ENCODE measurements at regions not wholly inside any gene's neighbourhood (a gene's known extent, or its start where the extent isn't known, plus 50 kb on each side); places are given as distances from the start of the nearest gene placed in this dataset.

DNA sequence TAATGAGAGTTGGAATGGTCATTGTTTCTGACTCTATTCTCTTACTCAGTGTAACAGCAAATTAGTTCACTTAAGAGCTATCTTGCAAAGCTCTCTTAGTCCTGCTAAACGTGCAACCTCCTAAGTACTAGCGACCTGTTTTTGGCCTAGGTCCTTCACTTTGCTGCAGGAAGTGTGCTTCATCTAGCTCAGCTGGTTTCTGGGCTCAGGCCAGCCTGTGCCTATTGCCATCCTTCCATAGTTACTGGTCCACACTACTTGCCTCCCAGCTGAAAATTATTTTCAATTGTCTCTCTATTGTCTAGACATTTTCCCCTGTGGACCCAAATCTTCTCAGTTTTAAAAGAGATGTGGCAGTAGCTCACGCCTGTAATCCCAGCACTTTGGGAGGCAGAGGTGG lies 561.3 kb downstream of the FGF9 start:
- Mint-ChIP-seq H3K36me3 (ENCODE audit: low read depth, unreplicated experiment) (no peaks in the 10 kb centered on the region), H3K4me1 (ENCODE audit: low read depth, unreplicated experiment) (peaks cover 5% of the 10 kb centered on the region), H3K4me3 (ENCODE audit: unreplicated experiment) (no peak overlapping the region), H3K27me3 (ENCODE audit: low read depth, unreplicated experiment) (no peaks in the 10 kb centered on the region), H3K9me3 (ENCODE audit: unreplicated experiment) (no peaks in the 10 kb centered on the region), H3K27ac (ENCODE audit: unreplicated experiment) (no peak overlapping the region)
- Histone ChIP-seq H4K20me1 (ENCODE audit: insufficient read depth, low read length) (no peaks in the 10 kb centered on the region), H3K4me2 (ENCODE audit: low read length) (no peak overlapping the region), H3K4me3 (ENCODE audit: insufficient read depth, low read depth, low read length) (no peak overlapping the region), H3K4me1 (ENCODE audit: insufficient read depth, low read length) (no peaks in the 10 kb centered on the region), H3K27me3 (ENCODE audit: insufficient read depth, low read length) (no peaks in the 10 kb centered on the region), H3K9me3 (ENCODE audit: insufficient read depth, low read depth, low read length) (no peaks in the 10 kb centered on the region), H3K79me2 (ENCODE audit: insufficient read depth, low read length) (no peaks in the 10 kb centered on the region), H3K36me3 (ENCODE audit: insufficient read depth, low read length) (no peaks in the 10 kb centered on the region), H2AFZ (ENCODE audit: low read depth, low read length) (no peak overlapping the region), H3K9ac (ENCODE audit: low read length) (no peak overlapping the region), H3K27ac (ENCODE audit: low read depth, low read length) (no peak overlapping the region)
- DNase-seq (ENCODE audit: low read depth) (no peak), FAIRE-seq (no peak)
- TF ChIP-seq, protein P1, sequence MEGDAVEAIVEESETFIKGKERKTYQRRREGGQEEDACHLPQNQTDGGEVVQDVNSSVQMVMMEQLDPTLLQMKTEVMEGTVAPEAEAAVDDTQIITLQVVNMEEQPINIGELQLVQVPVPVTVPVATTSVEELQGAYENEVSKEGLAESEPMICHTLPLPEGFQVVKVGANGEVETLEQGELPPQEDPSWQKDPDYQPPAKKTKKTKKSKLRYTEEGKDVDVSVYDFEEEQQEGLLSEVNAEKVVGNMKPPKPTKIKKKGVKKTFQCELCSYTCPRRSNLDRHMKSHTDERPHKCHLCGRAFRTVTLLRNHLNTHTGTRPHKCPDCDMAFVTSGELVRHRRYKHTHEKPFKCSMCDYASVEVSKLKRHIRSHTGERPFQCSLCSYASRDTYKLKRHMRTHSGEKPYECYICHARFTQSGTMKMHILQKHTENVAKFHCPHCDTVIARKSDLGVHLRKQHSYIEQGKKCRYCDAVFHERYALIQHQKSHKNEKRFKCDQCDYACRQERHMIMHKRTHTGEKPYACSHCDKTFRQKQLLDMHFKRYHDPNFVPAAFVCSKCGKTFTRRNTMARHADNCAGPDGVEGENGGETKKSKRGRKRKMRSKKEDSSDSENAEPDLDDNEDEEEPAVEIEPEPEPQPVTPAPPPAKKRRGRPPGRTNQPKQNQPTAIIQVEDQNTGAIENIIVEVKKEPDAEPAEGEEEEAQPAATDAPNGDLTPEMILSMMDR (IDR thresholded peaks at IDR 0.05; ENCODE audit: insufficient read depth, low read depth, low read length): no peak
- TF ChIP-seq EZH2 (IDR thresholded peaks at IDR 0.05; ENCODE audit: insufficient read depth, low read length): no peak

DNA sequence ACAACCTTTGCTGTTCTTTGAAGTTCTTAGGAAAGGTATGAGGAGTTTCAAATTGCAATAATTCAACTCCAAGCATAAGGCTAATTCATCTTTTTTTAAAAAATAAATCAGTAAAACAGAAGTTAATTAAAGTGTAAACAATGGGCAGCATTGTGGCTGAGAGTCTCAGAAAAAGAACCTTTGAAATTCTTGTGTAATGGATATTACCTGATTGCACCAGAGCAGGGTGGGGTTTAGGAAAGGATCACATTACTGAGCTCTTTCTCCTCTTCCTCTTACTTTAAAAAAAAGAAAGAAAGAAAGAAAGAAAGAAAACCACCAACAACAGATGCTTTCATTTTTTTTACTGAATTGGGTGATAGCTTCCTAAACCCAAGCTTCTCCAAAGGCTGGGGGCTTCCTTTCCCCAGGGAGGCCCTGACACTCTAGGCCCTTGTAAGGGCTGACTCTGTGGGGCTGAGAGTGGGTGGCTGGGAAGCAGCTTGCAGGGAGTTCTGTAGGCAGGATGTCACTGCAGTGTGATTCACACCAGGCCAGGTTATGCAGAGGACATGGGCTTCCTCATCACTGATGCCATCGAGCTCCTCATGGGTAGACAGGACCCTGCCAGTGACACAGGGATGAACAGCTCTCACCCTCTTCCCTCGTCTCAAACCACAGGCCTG lies 564.5 kb downstream of the FGF9 start:
- Mint-ChIP-seq H3K27me3 (ENCODE audit: low read depth, unreplicated experiment) (peaks cover 5% of the 10 kb centered on the region), H3K4me3 (ENCODE audit: unreplicated experiment) (no peak overlapping the region), H3K36me3 (ENCODE audit: low read depth, unreplicated experiment) (no peaks in the 10 kb centered on the region), H3K9me3 (ENCODE audit: unreplicated experiment) (no peaks in the 10 kb centered on the region), H3K4me1 (ENCODE audit: low read depth, unreplicated experiment) (peaks cover 5% of the 10 kb centered on the region), H3K27ac (ENCODE audit: unreplicated experiment) (no peak overlapping the region)
- H3K79me2 ChIP-seq (ENCODE audit: insufficient read depth, low read length): no peaks in the 10 kb centered on the region
- TF ChIP-seq, protein P1 (IDR thresholded peaks at IDR 0.05; ENCODE audit: insufficient read depth, low read depth, low read length): no peak
- TF ChIP-seq EZH2 (IDR thresholded peaks at IDR 0.05; ENCODE audit: insufficient read depth, low read length): no peak
- no peaks in the 10 kb centered on the region for H3K27me3 ChIP-seq (ENCODE audit: insufficient read depth, low read length)
- FAIRE-seq: no peak
- no peaks in the 10 kb centered on the region for H4K20me1 ChIP-seq (ENCODE audit: insufficient read depth, low read length)
- H3K36me3 ChIP-seq (ENCODE audit: insufficient read depth, low read length): no peaks in the 10 kb centered on the region
- H3K4me3 ChIP-seq (ENCODE audit: insufficient read depth, low read depth, low read length): no peak overlapping the region
- H3K9me3 ChIP-seq (ENCODE audit: insufficient read depth, low read depth, low read length): peaks cover 8% of the 10 kb centered on the region
- H2AFZ ChIP-seq (ENCODE audit: low read depth, low read length): no peak overlapping the region
- H3K4me2 ChIP-seq (ENCODE audit: low read length): no peak overlapping the region
- no peak for DNase-seq (ENCODE audit: low read depth)
- H3K9ac ChIP-seq (ENCODE audit: low read length): no peak overlapping the region
- no peak overlapping the region for H3K27ac ChIP-seq (ENCODE audit: low read depth, low read length)
- H3K4me1 ChIP-seq (ENCODE audit: insufficient read depth, low read length): no peaks in the 10 kb centered on the region

DNA sequence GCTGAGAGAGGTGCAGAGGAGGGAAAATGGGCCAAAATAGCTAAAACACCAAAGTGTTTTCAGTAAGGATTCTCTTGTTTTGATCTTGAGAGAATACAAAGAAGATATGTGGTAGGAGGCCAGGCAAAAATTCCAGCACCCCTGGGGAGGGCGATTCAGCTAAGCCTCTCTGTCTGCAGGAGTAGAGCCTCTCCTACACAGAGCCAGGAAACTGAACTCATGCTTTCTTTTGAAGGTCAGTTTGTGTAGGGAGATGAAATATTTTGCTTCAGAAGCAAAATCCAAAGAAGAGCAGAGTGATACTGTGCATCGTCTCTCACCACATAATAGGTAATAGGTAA lies 565.0 kb downstream of the FGF9 start:
- no peaks in the 10 kb centered on the region for H3K79me2 ChIP-seq (ENCODE audit: insufficient read depth, low read length)
- Mint-ChIP-seq H3K27me3 (ENCODE audit: low read depth, unreplicated experiment) (peaks cover 5% of the 10 kb centered on the region), H3K27ac (ENCODE audit: unreplicated experiment) (no peak overlapping the region), H3K36me3 (ENCODE audit: low read depth, unreplicated experiment) (no peaks in the 10 kb centered on the region), H3K9me3 (ENCODE audit: unreplicated experiment) (no peaks in the 10 kb centered on the region), H3K4me1 (ENCODE audit: low read depth, unreplicated experiment) (peaks cover 5% of the 10 kb centered on the region), H3K4me3 (ENCODE audit: unreplicated experiment) (no peak overlapping the region)
- H3K9ac ChIP-seq (ENCODE audit: low read length): no peak overlapping the region
- TF ChIP-seq, protein P1 (IDR thresholded peaks at IDR 0.05; ENCODE audit: insufficient read depth, low read depth, low read length): no peak
- no peak for TF ChIP-seq EZH2 (IDR thresholded peaks at IDR 0.05; ENCODE audit: insufficient read depth, low read length)
- no peaks in the 10 kb centered on the region for H3K27me3 ChIP-seq (ENCODE audit: insufficient read depth, low read length)
- peaks cover 8% of the 10 kb centered on the region for H3K9me3 ChIP-seq (ENCODE audit: insufficient read depth, low read depth, low read length)
- FAIRE-seq (no peak), DNase-seq (ENCODE audit: low read depth) (no peak)
- no peak overlapping the region for H2AFZ ChIP-seq (ENCODE audit: low read depth, low read length)
- H3K4me2 ChIP-seq (ENCODE audit: low read length): no peak overlapping the region
- no peaks in the 10 kb centered on the region for H3K4me1 ChIP-seq (ENCODE audit: insufficient read depth, low read length)
- no peak overlapping the region for H3K4me3 ChIP-seq (ENCODE audit: insufficient read depth, low read depth, low read length)
- H3K27ac ChIP-seq (ENCODE audit: low read depth, low read length): no peak overlapping the region
- no peaks in the 10 kb centered on the region for H3K36me3 ChIP-seq (ENCODE audit: insufficient read depth, low read length)
- H4K20me1 ChIP-seq (ENCODE audit: insufficient read depth, low read length): no peaks in the 10 kb centered on the region
